Neural cell (in vitro differentiated cells): ENCODE measurements at regions not wholly inside any gene's neighbourhood (a gene's known extent, or its start where the extent isn't known, plus 50 kb on each side); places are given as distances from the start of the nearest gene placed in this dataset.

Source experiments
- H2AFZ ChIP-seq: fragments of 200-600, 300-800 bp; sonication (generic), shearing (Covaris generic); 2 replicates; pipeline ENCODE4 v1.6.0; 2014; ENCODE audit warnings: low read depth, mild to moderate bottlenecking, antibody characterized with exemption, low read length, moderate library complexity
- H3F3A ChIP-seq: fragments of 200-600 bp; shearing (Covaris generic); 2 replicates; pipeline ENCODE4 v1.6.1; 2016; ENCODE audit warnings: mild to moderate bottlenecking, moderate library complexity, mixed read lengths, antibody characterized with exemption, low read length; ENCODE audit not compliant: insufficient read depth, poor library complexity, severe bottlenecking
- H3K27ac ChIP-seq: fragments of 200-600, 300-800 bp; sonication (generic), shearing (Covaris generic); 2 replicates; pipeline ENCODE4 v1.5.1; 2014; ENCODE audit warnings: mild to moderate bottlenecking, low read length, moderate library complexity
- H3K27me3 ChIP-seq: fragments of 300-800, 200-600 bp; sonication (generic), shearing (Covaris generic); 2 replicates; pipeline ENCODE4 v1.6.0; 2014; ENCODE audit warnings: mild to moderate bottlenecking, low read depth, low read length, moderate library complexity; ENCODE audit not compliant: insufficient read depth
- H3K36me3 ChIP-seq: fragments of 300-800, 200-600 bp; sonication (generic), shearing (Covaris generic); 2 replicates; pipeline ENCODE4 v1.5.1; 2014; ENCODE audit warnings: mild to moderate bottlenecking, antibody characterized with exemption, low read length, moderate library complexity; ENCODE audit not compliant: insufficient read depth
- H3K4me2 ChIP-seq: fragments of 300-800, 200-600 bp; sonication (generic), shearing (Covaris generic); 2 replicates; pipeline ENCODE4 v1.6.0; 2014; ENCODE audit warnings: mild to moderate bottlenecking, low read length
- H3K4me3 ChIP-seq: fragments of 300-800, 200-600 bp; sonication (generic), shearing (Covaris generic); 2 replicates; pipeline ENCODE4 v1.5.1; 2014; ENCODE audit warnings: mild to moderate bottlenecking, low read length, moderate library complexity
- H3K79me2 ChIP-seq: fragments of 200-600 bp; shearing (Covaris generic); replicated peaks from 2 replicates; pipeline ENCODE4 v1.6.0; 2014; ENCODE audit warnings: mild to moderate bottlenecking, low read length, moderate library complexity; ENCODE audit not compliant: insufficient read depth
- H3K9ac ChIP-seq: fragments of 300-800, 200-600 bp; sonication (generic), shearing (Covaris generic); 2 replicates; pipeline ENCODE4 v1.6.1; 2016; ENCODE audit warnings: mild to moderate bottlenecking, low read length, mixed read lengths
- H3K9me2 ChIP-seq: fragments of 200-600 bp; shearing (Covaris generic); 2 replicates; pipeline ENCODE4 v1.6.1; 2016; ENCODE audit warnings: mild to moderate bottlenecking, low read length, mixed read lengths; ENCODE audit not compliant: insufficient read depth
- H3K9me3 ChIP-seq: fragments of 200-600, 300-800 bp; sonication (generic), shearing (Covaris generic); 2 replicates; pipeline ENCODE4 v1.6.1; 2016; ENCODE audit warnings: mild to moderate bottlenecking, mixed run types, low read length, moderate library complexity, mixed read lengths
- H4K20me1 ChIP-seq: fragments of 200-600 bp; shearing (Covaris generic); 2 replicates; pipeline ENCODE4 v1.6.1; 2016; ENCODE audit warnings: mild to moderate bottlenecking, mixed run types; ENCODE audit not compliant: insufficient read depth
- CTCF ChIP-seq: fragments of 450-650 bp; IDR thresholded peaks from 2 replicates; pipeline ENCODE4 v1.5.1; 2014; ENCODE audit warnings: antibody characterized with exemption, mild to moderate bottlenecking, moderate library complexity; ENCODE audit not compliant: poor library complexity, severe bottlenecking
- EP300 ChIP-seq: fragments of 450-650 bp; conservative IDR thresholded peaks from 2 replicates; pipeline ENCODE4 v1.6.1; 2014; ENCODE audit warnings: antibody characterized with exemption, mild to moderate bottlenecking, moderate library complexity; ENCODE audit not compliant: poor library complexity, severe bottlenecking
- EZH2 ChIP-seq: fragments of 200-600, 300-800 bp; shearing (Covaris generic), sonication (generic); IDR thresholded peaks from 2 replicates; pipeline ENCODE4 v1.6.1; 2014; ENCODE audit warnings: antibody characterized with exemption, low read length, borderline replicate concordance, mild to moderate bottlenecking; ENCODE audit not compliant: insufficient read depth, poor library complexity, severe bottlenecking
- MXI1 ChIP-seq: fragments of 450-650 bp; conservative IDR thresholded peaks from 2 replicates; pipeline ENCODE4 v1.6.1; 2014; ENCODE audit warnings: antibody characterized with exemption, mild to moderate bottlenecking; ENCODE audit not compliant: poor library complexity, severe bottlenecking
- POLR2AphosphoS5 ChIP-seq: IDR thresholded peaks from 2 replicates; pipeline ENCODE4 v1.6.1; 2012
- RAD21 ChIP-seq: fragments of 450-650 bp; conservative IDR thresholded peaks from 2 replicates; pipeline ENCODE4 v1.6.1; 2014; ENCODE audit warnings: antibody characterized with exemption, mild to moderate bottlenecking, moderate library complexity
- REST ChIP-seq: IDR thresholded peaks from 2 replicates; pipeline ENCODE4 v1.6.1; 2012; ENCODE audit warnings: borderline replicate concordance
- SMC3 ChIP-seq: fragments of 450-650 bp; conservative IDR thresholded peaks from 2 replicates; pipeline ENCODE4 v1.6.1; 2014; ENCODE audit warnings: antibody characterized with exemption, mild to moderate bottlenecking, moderate library complexity; ENCODE audit not compliant: poor library complexity
- TAF1 ChIP-seq: IDR thresholded peaks from 2 replicates; pipeline ENCODE4 v1.6.1; 2012; ENCODE audit warnings: low read depth

GRCh38 chr20:55790178-55790577 is 215.1 kb downstream of the CBLN4 start:
- Histone ChIP-seq H3K4me3 (no peak overlapping the region), H4K20me1 (no peaks in the 10 kb centered on the region), H3K79me2 (no peaks in the 10 kb centered on the region), H3K9me2 (no peaks in the 10 kb centered on the region), H3K27ac (no peak overlapping the region), H3F3A (no peaks in the 10 kb centered on the region), H3K36me3 (no peaks in the 10 kb centered on the region), H3K27me3 (no peaks in the 10 kb centered on the region), H3K9ac (no peak overlapping the region), H3K4me2 (no peak overlapping the region), H3K9me3 (no peaks in the 10 kb centered on the region), H2AFZ (no peak overlapping the region)
- TF ChIP-seq EZH2, result no peak
- no peak for TF ChIP-seq REST
- TF ChIP-seq SMC3, result no peak
- TF ChIP-seq RAD21, result no peak
- no peak for TF ChIP-seq TAF1
- no peak for TF ChIP-seq MXI1

- Histone ChIP-seq H3K9me2 (no peaks in the 10 kb centered on the region), H3K4me3 (no peak overlapping the region), H4K20me1 (no peaks in the 10 kb centered on the region), H3K9me3 (no peaks in the 10 kb centered on the region), H3K27ac (no peak overlapping the region), H3K79me2 (no peaks in the 10 kb centered on the region), H3F3A (no peaks in the 10 kb centered on the region), H3K36me3 (no peaks in the 10 kb centered on the region), H2AFZ (no peak overlapping the region), H3K9ac (no peak overlapping the region), H3K4me2 (no peak overlapping the region), H3K27me3 (no peaks in the 10 kb centered on the region)
- no peak for TF ChIP-seq REST
- TF ChIP-seq SMC3, result no peak
- no peak for TF ChIP-seq EP300
- TF ChIP-seq TAF1, result no peak
- TF ChIP-seq EZH2, result no peak
- no peak for TF ChIP-seq RAD21
- no peak for TF ChIP-seq CTCF
- no peak for TF ChIP-seq POLR2AphosphoS5
- TF ChIP-seq MXI1, result no peak
Measured at GRCh38 chr20:55784036-55784435, 221.3 kb downstream of the CBLN4 start.
